ENCODE measurements at regions not wholly inside any gene's neighbourhood (a gene's known extent, or its start where the extent isn't known, plus 50 kb on each side); places are given as distances from the start of the nearest gene placed in this dataset.

GRCh38 chr3:82800248-82800647 lies 1038.8 kb upstream of the GBE1 start:
- intact Hi-C loops (cut with DNase I): no loop called here
- DNase-seq (ENCODE audit: low spot score): no peak

- intact Hi-C loops (cut with DNase I): no loop called here
- DNase-seq (ENCODE audit: low spot score): no peak
Measured at GRCh38 chr3:82796765-82797164, 1035.3 kb upstream of the GBE1 start.

- intact Hi-C loops (cut with DNase I): no loop called here
- DNase-seq (ENCODE audit: low spot score): no peak
Measured at GRCh38 chr3:82791241-82791640, 1029.8 kb upstream of the GBE1 start.

GRCh38 chr3:82790307-82791097 lies 1029.1 kb upstream of the GBE1 start:
- intact Hi-C loops (cut with DNase I): no loop called here

GRCh38 chr3:82783194-82783593 lies 1021.7 kb upstream of the GBE1 start:
- DNase-seq (ENCODE audit: low spot score): no peak
- intact Hi-C loops (cut with DNase I): no loop called here

More at GRCh38 chr3:82790307-82791097, 1029.1 kb upstream of the GBE1 start:
- no peak for DNase-seq (ENCODE audit: low spot score)

GRCh38 chr3:82773207-82773606 lies 1011.8 kb upstream of the GBE1 start:
- intact Hi-C loops (cut with DNase I): no loop called here
- DNase-seq (ENCODE audit: low spot score): no peak

- DNase-seq (ENCODE audit: low spot score): no peak
- intact Hi-C loops (cut with DNase I): no loop called here
Measured at GRCh38 chr3:82764521-82764920, 1003.1 kb upstream of the GBE1 start.

- intact Hi-C loops (cut with DNase I): no loop called here
- no peak for DNase-seq (ENCODE audit: low spot score)
Measured at GRCh38 chr3:82761858-82762257, 1000.4 kb upstream of the GBE1 start.

- intact Hi-C loops (cut with DNase I): no loop called here
- DNase-seq (ENCODE audit: low spot score): no peak
Measured at GRCh38 chr3:82745544-82745943, 984.1 kb upstream of the GBE1 start.

GRCh38 chr3:82743196-82743595 lies 981.8 kb upstream of the GBE1 start:
- intact Hi-C loops (cut with DNase I): no loop called here
- no peak for DNase-seq (ENCODE audit: low spot score)

GRCh38 chr3:82741346-82741745 lies 979.9 kb upstream of the GBE1 start:
- intact Hi-C loops (cut with DNase I): no loop called here
- no peak for DNase-seq (ENCODE audit: low spot score)

GRCh38 chr3:82739390-82739789 lies 977.9 kb upstream of the GBE1 start:
- intact Hi-C loops (cut with DNase I): no loop called here
- DNase-seq (ENCODE audit: low spot score): no peak

GRCh38 chr3:82736696-82737277 lies 975.3 kb upstream of the GBE1 start:
- no peak for DNase-seq (ENCODE audit: low spot score)
- intact Hi-C loops (cut with DNase I): no loop called here

- no peak for DNase-seq (ENCODE audit: low spot score)
Measured at GRCh38 chr3:82715091-82715856, 953.8 kb upstream of the GBE1 start.

GRCh38 chr3:82707035-82707434 lies 945.6 kb upstream of the GBE1 start:
- intact Hi-C loops (cut with DNase I): no loop called here
- no peak for DNase-seq (ENCODE audit: low spot score)

More at GRCh38 chr3:82715091-82715856, 953.8 kb upstream of the GBE1 start:
- intact Hi-C loops (cut with DNase I): no loop called here

GRCh38 chr3:82685761-82686160 lies 924.3 kb upstream of the GBE1 start:
- DNase-seq (ENCODE audit: low spot score): no peak
- intact Hi-C loops (cut with DNase I): no loop called here

- intact Hi-C loops (cut with DNase I): no loop called here
- DNase-seq (ENCODE audit: low spot score): no peak
Measured at GRCh38 chr3:82676356-82677026, 915.0 kb upstream of the GBE1 start.

- intact Hi-C loops (cut with DNase I): no loop called here
- no peak for DNase-seq (ENCODE audit: low spot score)
Measured at GRCh38 chr3:82672966-82673365, 911.5 kb upstream of the GBE1 start.

- intact Hi-C loops (cut with DNase I): no loop called here
- no peak for DNase-seq (ENCODE audit: low spot score)
Measured at GRCh38 chr3:82671466-82671865, 910.0 kb upstream of the GBE1 start.

- no peak for DNase-seq (ENCODE audit: low spot score)
- intact Hi-C loops (cut with DNase I): no loop called here
Measured at GRCh38 chr3:82654708-82655107, 893.3 kb upstream of the GBE1 start.
